HCT116 (cell line): ENCODE measurements at regions not wholly inside any gene's neighbourhood (a gene's known extent, or its start where the extent isn't known, plus 50 kb on each side); places are given as distances from the start of the nearest gene placed in this dataset.

Experiments
- ATAC-seq: fragments of 200-7000 bp; cut with Tn5 transposase; 2 replicates; pipeline ENCODE4 v1.9.1; 2020; ENCODE audit warnings: mild to moderate bottlenecking, moderate library complexity
- BruUV-seq: library from RNA; stranded (reverse); fragments of 400-500 nt; replicated peaks from 2 replicates; lab custom pipeline; 2021; lab: Mats Ljungman, UMichigan
- CTCF ChIA-PET: fragments of 300-600 bp; sonication (Branson Sonifier 250); formaldehyde crosslinking; loops from one replicate; lab custom pipeline; 2021; ENCODE audit warnings: antibody characterized with exemption; lab: Charles Lee
- POLR2A ChIA-PET: fragments of 300-600, 350-600 bp; sonication (Branson Sonifier 250); formaldehyde crosslinking; loops from one replicate; lab custom pipeline; 2021; ENCODE audit warnings: antibody characterized with exemption; lab: Charles Lee
- RAD21 ChIA-PET, 2 experiments: fragments of 300-600 bp; sonication (Branson Sonifier 250); formaldehyde crosslinking; loops; one replicate each; lab custom pipeline; 2023; ENCODE audit warnings: low total read pairs in 2 of 2; ENCODE audit not compliant: uncharacterized antibody in 2 of 2, unreplicated experiment in 2 of 2, low non-redundant PET in 1 of 2; lab: Charles Lee
- DNase-seq: peaks from one replicate; pipeline ENCODE4 v3.0.0-alpha.2; 2010; ENCODE audit warnings: low read depth, low spot score
- H2AFZ ChIP-seq: fragments of 200-600 bp; shearing (Covaris generic), sonication (generic); 2 replicates; pipeline ENCODE4 v1.6.1; 2017; ENCODE audit warnings: low read depth, mixed run types, mixed read lengths, antibody characterized with exemption, low read length; ENCODE audit not compliant: poor library complexity, severe bottlenecking
- H3K27ac ChIP-seq: 2 replicates; pipeline ENCODE4 v1.5.1; 2012; ENCODE audit warnings: low read depth, low read length
- H3K27me3 ChIP-seq: fragments of 200-600 bp; sonication (generic); 2 replicates; pipeline ENCODE4 v1.6.1; 2016; ENCODE audit warnings: mixed run types, low read length, mixed read lengths; ENCODE audit not compliant: insufficient read depth
- H3K36me3 ChIP-seq, 2 experiments: fragments of 200-500 bp in 1 of 2; fragments of 200-600 bp in 1 of 2; sonication (Bioruptor generic) in 1 of 2; sonication (generic) in 1 of 2; 2 replicates each; pipeline versions ENCODE4 v1.5.1 to v1.6.1; 2014 to 2016; ENCODE audit warnings: low read length in 2 of 2, inconsistent platforms in 1 of 2, mixed read lengths in 1 of 2, mixed run types in 1 of 2; ENCODE audit not compliant: insufficient read depth in 2 of 2, control insufficient read depth in 1 of 2
- H3K4me1 ChIP-seq, 2 experiments: fragments of 200-600 bp in 1 of 2; sonication (generic) in 1 of 2; 2 replicates each; pipeline versions ENCODE4 v1.5.1 to v1.6.1; 2012 to 2017; ENCODE audit warnings: low read length in 2 of 2, inconsistent platforms in 1 of 2, mild to moderate bottlenecking in 1 of 2, mixed read lengths in 1 of 2, mixed run types in 1 of 2, moderate library complexity in 1 of 2; ENCODE audit not compliant: insufficient read depth in 2 of 2, control insufficient read depth in 1 of 2
- H3K4me2 ChIP-seq: fragments of 200-600 bp; sonication (generic); 2 replicates; pipeline ENCODE4 v1.6.1; 2017; ENCODE audit warnings: mixed run types, low read length, mixed read lengths
- H3K4me3 ChIP-seq, 2 experiments: fragments of 200-600 bp in 1 of 2; sonication (generic) in 1 of 2; replicated peaks in 1 of 2; 2 replicates each; pipeline ENCODE4 v1.5.1; 2011 to 2016; ENCODE audit warnings: low read length in 2 of 2, control low read depth in 1 of 2, low read depth in 1 of 2, mild to moderate bottlenecking in 1 of 2, mixed read lengths in 1 of 2, mixed run types in 1 of 2
- H3K79me2 ChIP-seq: fragments of 200-600 bp; sonication (generic); 2 replicates; pipeline ENCODE4 v1.6.1; 2017; ENCODE audit warnings: mild to moderate bottlenecking, mixed run types, low read length, moderate library complexity, mixed read lengths; ENCODE audit not compliant: insufficient read depth
- H3K9ac ChIP-seq: fragments of 200-600 bp; sonication (generic); 2 replicates; pipeline ENCODE4 v1.6.1; 2016; ENCODE audit warnings: low read length, mixed read lengths
- H3K9me2 ChIP-seq: fragments of 200-600 bp; sonication (generic), shearing (Covaris generic); 2 replicates; pipeline ENCODE4 v1.6.1; 2017; ENCODE audit warnings: mixed run types, mild to moderate bottlenecking, moderate library complexity; ENCODE audit not compliant: insufficient read depth
- H3K9me3 ChIP-seq, 2 experiments: fragments of 200-500 bp in 1 of 2; fragments of 200-600 bp in 1 of 2; sonication (Bioruptor generic) in 1 of 2; sonication (generic) in 1 of 2; 2 replicates each; pipeline ENCODE4 v1.6.1; 2014 to 2017; ENCODE audit warnings: low read length in 2 of 2, mixed read lengths in 2 of 2, inconsistent platforms in 1 of 2, low read depth in 1 of 2, mild to moderate bottlenecking in 1 of 2, mixed run types in 1 of 2, moderate library complexity in 1 of 2; ENCODE audit not compliant: control insufficient read depth in 1 of 2, insufficient read depth in 1 of 2
- H4K20me1 ChIP-seq: fragments of 200-600 bp; sonication (generic), shearing (Covaris generic); 2 replicates; pipeline ENCODE4 v1.6.1; 2017; ENCODE audit warnings: mixed run types, mild to moderate bottlenecking, moderate library complexity; ENCODE audit not compliant: insufficient read depth
- CBX3 ChIP-seq: IDR thresholded peaks from 2 replicates; pipeline ENCODE4 v1.6.1; 2012; ENCODE audit warnings: low read depth
- EGR1 ChIP-seq: IDR thresholded peaks from 2 replicates; pipeline ENCODE4 v1.6.1; 2012; ENCODE audit warnings: low read depth
- EZH2 ChIP-seq: fragments of 200-600 bp; sonication (generic); IDR thresholded peaks from 2 replicates; pipeline ENCODE4 v1.6.1; 2017; ENCODE audit warnings: antibody characterized with exemption, mixed run types
- EZH2phosphoT487 ChIP-seq: fragments of 200-600 bp; IDR thresholded peaks from 2 replicates; pipeline ENCODE4 v1.6.1; 2018; ENCODE audit warnings: antibody characterized with exemption, borderline replicate concordance
- FOSL1 ChIP-seq: IDR thresholded peaks from 2 replicates; pipeline ENCODE4 v1.6.1; 2012; ENCODE audit warnings: low read depth
- JUND ChIP-seq: IDR thresholded peaks from 2 replicates; pipeline ENCODE4 v1.6.1; 2012
- RAD21 ChIP-seq: IDR thresholded peaks from 2 replicates; pipeline ENCODE4 v1.6.1; 2012; ENCODE audit warnings: low read depth, mild to moderate bottlenecking
- SIN3A ChIP-seq: IDR thresholded peaks from 2 replicates; pipeline ENCODE4 v1.6.1; 2012; ENCODE audit warnings: low read depth
- SRF ChIP-seq: IDR thresholded peaks from 2 replicates; pipeline ENCODE4 v1.6.1; 2012; ENCODE audit warnings: low read depth
- TCF7L2 ChIP-seq: IDR thresholded peaks from 2 replicates; pipeline ENCODE4 v1.7.0; 2011; ENCODE audit warnings: borderline replicate concordance, inconsistent platforms; ENCODE audit not compliant: insufficient read depth, insufficient read length; ENCODE audit errors: extremely low read depth
- ZFX ChIP-seq: fragments of 450-650 bp; IDR thresholded peaks from 2 replicates; pipeline ENCODE4 v1.6.1; 2017
- intact Hi-C: fragments of 100-400 bp; cut with micrococcal nuclease; formaldehyde crosslinking; loops from 2 replicates; pipeline ENCODE4 v1.10.0; 2022
- TF ChIP-seq, protein P1 (sequence below): IDR thresholded peaks from 2 replicates; pipeline ENCODE4 v1.6.1; 2011; ENCODE audit warnings: mild to moderate bottlenecking, low read length, moderate library complexity; ENCODE audit not compliant: insufficient replicate concordance; ENCODE audit errors: extremely low read depth
- TF ChIP-seq, protein P2 (sequence below): IDR thresholded peaks from 2 replicates; pipeline ENCODE4 v1.6.1; 2012
- TF ChIP-seq, protein P3 (sequence below), 3 experiments: fragments of 200-600 bp in 1 of 3; sonication (generic) in 1 of 3; IDR thresholded peaks in 2 of 3; conservative IDR thresholded peaks in 1 of 3; 2 replicates each; pipeline ENCODE4 v1.5.1; 2012 to 2017; ENCODE audit warnings: low read depth in 2 of 3, low read length in 2 of 3, antibody characterized with exemption in 1 of 3, borderline replicate concordance in 1 of 3, control low read depth in 1 of 3, mild to moderate bottlenecking in 1 of 3, mixed read lengths in 1 of 3, mixed run types in 1 of 3, moderate library complexity in 1 of 3; ENCODE audit not compliant: insufficient read depth in 1 of 3

DNA sequence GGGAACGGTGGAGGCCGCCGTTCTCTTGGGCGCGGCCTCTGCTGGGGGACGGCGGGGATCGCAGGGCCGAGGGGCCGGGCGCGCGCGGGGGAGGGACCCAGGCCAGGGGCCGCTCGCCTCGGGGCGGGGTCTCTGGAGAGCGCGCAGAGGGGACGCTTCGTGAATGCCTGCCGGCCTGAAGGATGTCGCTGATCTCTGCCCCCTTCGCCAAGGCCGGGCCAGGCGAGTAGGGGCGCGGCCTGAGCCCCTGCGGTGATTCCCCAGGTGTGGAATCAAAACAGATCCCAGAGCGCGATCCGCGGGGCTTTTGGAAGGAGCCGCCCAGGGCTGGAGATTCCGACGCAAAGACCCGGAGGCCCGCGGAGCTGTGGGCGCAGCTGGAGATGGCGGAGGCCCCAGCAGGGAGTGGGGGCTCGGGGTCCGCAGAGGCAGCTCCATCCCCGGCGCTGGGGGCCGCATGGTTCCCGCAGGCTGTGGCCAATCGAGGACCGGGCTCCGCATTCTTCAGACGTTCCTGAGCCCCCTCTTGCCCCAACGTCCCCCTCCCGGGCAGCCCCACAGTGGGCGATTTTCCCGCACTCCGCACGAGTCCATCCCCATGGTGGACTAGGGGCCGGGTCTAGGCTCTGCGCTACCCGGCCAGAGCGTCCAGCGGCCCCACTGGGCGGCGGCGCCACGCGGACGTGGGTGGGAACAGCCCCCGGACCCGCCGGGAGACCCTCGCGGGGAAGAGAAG is 166.0 kb downstream of the ACTR3B start:
- ChIA-PET RAD21 (no interaction called here), POLR2A (no interaction called here), CTCF (no interaction called here)
- no peak overlapping the region for H3K9ac ChIP-seq
- BruUV-seq: no TSS peak
- H4K20me1 ChIP-seq: no peaks in the 10 kb centered on the region
- no peaks in the 10 kb centered on the region for H3K36me3 ChIP-seq
- ATAC-seq: no peak
- intact Hi-C loops: no loop called here
- H3K27me3 ChIP-seq: no peaks in the 10 kb centered on the region
- H3K4me1 ChIP-seq: no peaks in the 10 kb centered on the region
- H3K4me3 ChIP-seq: no peak overlapping the region
- no peaks in the 10 kb centered on the region for H3K9me2 ChIP-seq
- no peak overlapping the region for H2AFZ ChIP-seq
- no peak overlapping the region for H3K27ac ChIP-seq
- no peaks in the 10 kb centered on the region for H3K9me3 ChIP-seq
- no peak for TF ChIP-seq TCF7L2
- no peaks in the 10 kb centered on the region for H3K79me2 ChIP-seq
- no peak overlapping the region for H3K4me2 ChIP-seq
- DNase-seq: no peak

DNA sequence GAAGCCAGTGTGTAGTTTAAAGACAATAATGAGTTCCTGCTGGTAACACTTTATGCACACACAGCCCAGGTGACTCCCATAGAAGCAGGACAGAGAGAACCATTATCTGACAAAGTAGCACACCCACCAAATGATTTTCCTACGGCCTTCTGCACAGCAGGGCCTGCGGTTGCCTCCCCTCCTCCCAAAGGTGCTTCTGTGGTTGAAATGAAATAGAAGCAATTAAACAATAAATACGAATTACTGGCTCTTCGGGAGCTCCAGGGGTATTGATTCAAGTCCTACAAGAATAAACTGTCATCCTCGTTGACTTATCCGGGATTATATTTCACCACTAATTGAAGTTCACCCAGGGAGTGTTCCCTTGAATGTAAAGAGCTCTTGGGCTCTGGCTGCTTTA is 172.1 kb downstream of the ACTR3B start:
- Histone ChIP-seq H3K27ac (no peak overlapping the region), H3K4me1 (no peaks in the 10 kb centered on the region), H2AFZ (no peak overlapping the region), H3K27me3 (no peaks in the 10 kb centered on the region), H3K9me2 (no peaks in the 10 kb centered on the region), H4K20me1 (no peaks in the 10 kb centered on the region), H3K4me3 (no peak overlapping the region), H3K9me3 (no peaks in the 10 kb centered on the region), H3K4me2 (no peak overlapping the region), H3K36me3 (no peaks in the 10 kb centered on the region), H3K79me2 (no peaks in the 10 kb centered on the region), H3K9ac (no peak overlapping the region)
- ChIA-PET CTCF (no interaction called here), POLR2A (no interaction called here), RAD21 (interaction anchor here in 1 of 2 experiments (0.8 kb wide), 1 partner anchor 20 kb away, joined by 8 read pairs; no protein-coding TSS in a partner anchor)
- no peak for ATAC-seq
- no peak for DNase-seq
- no TSS peak for BruUV-seq
- intact Hi-C loops: no loop called here
- TF ChIP-seq SIN3A (no peak), RAD21 (no peak), JUND (no peak), EZH2 (no peak), ZFX (no peak), EZH2phosphoT487 (no peak), CBX3 (no peak), EGR1 (no peak), SRF (no peak), FOSL1 (no peak)
- TF ChIP-seq, protein P1, sequence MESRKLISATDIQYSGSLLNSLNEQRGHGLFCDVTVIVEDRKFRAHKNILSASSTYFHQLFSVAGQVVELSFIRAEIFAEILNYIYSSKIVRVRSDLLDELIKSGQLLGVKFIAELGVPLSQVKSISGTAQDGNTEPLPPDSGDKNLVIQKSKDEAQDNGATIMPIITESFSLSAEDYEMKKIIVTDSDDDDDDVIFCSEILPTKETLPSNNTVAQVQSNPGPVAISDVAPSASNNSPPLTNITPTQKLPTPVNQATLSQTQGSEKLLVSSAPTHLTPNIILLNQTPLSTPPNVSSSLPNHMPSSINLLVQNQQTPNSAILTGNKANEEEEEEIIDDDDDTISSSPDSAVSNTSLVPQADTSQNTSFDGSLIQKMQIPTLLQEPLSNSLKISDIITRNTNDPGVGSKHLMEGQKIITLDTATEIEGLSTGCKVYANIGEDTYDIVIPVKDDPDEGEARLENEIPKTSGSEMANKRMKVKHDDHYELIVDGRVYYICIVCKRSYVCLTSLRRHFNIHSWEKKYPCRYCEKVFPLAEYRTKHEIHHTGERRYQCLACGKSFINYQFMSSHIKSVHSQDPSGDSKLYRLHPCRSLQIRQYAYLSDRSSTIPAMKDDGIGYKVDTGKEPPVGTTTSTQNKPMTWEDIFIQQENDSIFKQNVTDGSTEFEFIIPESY: no peak
- TF ChIP-seq, protein P2, sequence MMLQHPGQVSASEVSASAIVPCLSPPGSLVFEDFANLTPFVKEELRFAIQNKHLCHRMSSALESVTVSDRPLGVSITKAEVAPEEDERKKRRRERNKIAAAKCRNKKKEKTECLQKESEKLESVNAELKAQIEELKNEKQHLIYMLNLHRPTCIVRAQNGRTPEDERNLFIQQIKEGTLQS: no peak
- TF ChIP-seq, protein P3, sequence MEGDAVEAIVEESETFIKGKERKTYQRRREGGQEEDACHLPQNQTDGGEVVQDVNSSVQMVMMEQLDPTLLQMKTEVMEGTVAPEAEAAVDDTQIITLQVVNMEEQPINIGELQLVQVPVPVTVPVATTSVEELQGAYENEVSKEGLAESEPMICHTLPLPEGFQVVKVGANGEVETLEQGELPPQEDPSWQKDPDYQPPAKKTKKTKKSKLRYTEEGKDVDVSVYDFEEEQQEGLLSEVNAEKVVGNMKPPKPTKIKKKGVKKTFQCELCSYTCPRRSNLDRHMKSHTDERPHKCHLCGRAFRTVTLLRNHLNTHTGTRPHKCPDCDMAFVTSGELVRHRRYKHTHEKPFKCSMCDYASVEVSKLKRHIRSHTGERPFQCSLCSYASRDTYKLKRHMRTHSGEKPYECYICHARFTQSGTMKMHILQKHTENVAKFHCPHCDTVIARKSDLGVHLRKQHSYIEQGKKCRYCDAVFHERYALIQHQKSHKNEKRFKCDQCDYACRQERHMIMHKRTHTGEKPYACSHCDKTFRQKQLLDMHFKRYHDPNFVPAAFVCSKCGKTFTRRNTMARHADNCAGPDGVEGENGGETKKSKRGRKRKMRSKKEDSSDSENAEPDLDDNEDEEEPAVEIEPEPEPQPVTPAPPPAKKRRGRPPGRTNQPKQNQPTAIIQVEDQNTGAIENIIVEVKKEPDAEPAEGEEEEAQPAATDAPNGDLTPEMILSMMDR (IDR thresholded peaks at IDR 0.05 in 2 of 3, conservative IDR thresholded peaks at IDR 0.05 in 1 of 3; ENCODE audit: borderline replicate concordance in 1 of 3, insufficient read depth in 1 of 3, low read depth in 2 of 3, low read length in 2 of 3): no peak
